GM18867 (cell line): ENCODE measurements at regions not wholly inside any gene's neighbourhood (a gene's known extent, or its start where the extent isn't known, plus 50 kb on each side); places are given as distances from the start of the nearest gene placed in this dataset.

Experiments used
- ATAC-seq: cut with Tn5 transposase; IDR thresholded peaks from one replicate; pipeline ENCODE4 v1.9.1; 2021; ENCODE audit warnings: mild to moderate bottlenecking, moderate library complexity; ENCODE audit not compliant: unreplicated experiment

- ATAC-seq = no peak
Measured at GRCh38 chr17:79186406-79186805, 111.8 kb downstream of the ENGASE start.

GRCh38 chr17:79185671-79186070 lies 111.0 kb downstream of the ENGASE start:
- ATAC-seq = no peak

GRCh38 chr17:79184219-79184618 lies 109.6 kb downstream of the ENGASE start:
- ATAC-seq = no peak

- ATAC-seq = no peak
Measured at GRCh38 chr17:79183293-79184158, 108.9 kb downstream of the ENGASE start.

GRCh38 chr17:79183043-79183292 lies 108.3 kb downstream of the ENGASE start:
- no peak for ATAC-seq

GRCh38 chr17:79182176-79183042 lies 107.8 kb downstream of the ENGASE start:
- no peak for ATAC-seq

- ATAC-seq = no peak
Measured at GRCh38 chr17:79180358-79181005, 105.9 kb downstream of the ENGASE start.

- no peak for ATAC-seq
Measured at GRCh38 chr17:79179334-79179733, 104.7 kb downstream of the ENGASE start.

- no peak for ATAC-seq
Measured at GRCh38 chr17:79177877-79178276, 103.3 kb downstream of the ENGASE start.

- ATAC-seq = no peak
Measured at GRCh38 chr17:79176792-79177601, 102.4 kb downstream of the ENGASE start.

GRCh38 chr17:79174905-79175856 lies 100.6 kb downstream of the ENGASE start:
- ATAC-seq = no peak

GRCh38 chr17:79174193-79174765 lies 99.7 kb downstream of the ENGASE start:
- no peak for ATAC-seq

GRCh38 chr17:79171188-79171587 lies 96.6 kb downstream of the ENGASE start:
- ATAC-seq = no peak

GRCh38 chr17:79169861-79170260 lies 95.2 kb downstream of the ENGASE start:
- ATAC-seq = no peak

GRCh38 chr17:79169366-79169765 lies 94.7 kb downstream of the ENGASE start:
- no peak for ATAC-seq

- ATAC-seq = no peak
Measured at GRCh38 chr17:79168486-79169055, 93.9 kb downstream of the ENGASE start.

- ATAC-seq = no peak
Measured at GRCh38 chr17:79167486-79167885, 92.9 kb downstream of the ENGASE start.

GRCh38 chr17:79165756-79166473 lies 91.3 kb downstream of the ENGASE start:
- ATAC-seq = no peak
